Upper lobe of right lung (tissue), 1 donor: ENCODE measurements at regions not wholly inside any gene's neighbourhood (a gene's known extent, or its start where the extent isn't known, plus 50 kb on each side); places are given as distances from the start of the nearest gene placed in this dataset.

Experiments
- ATAC-seq: fragments of 200-7000 bp; cut with Tn5 transposase; one replicate; pipeline ENCODE4 v1.9.1; 2020; ENCODE audit warnings: mild to moderate bottlenecking, moderate library complexity
- DNase-seq: peaks from one replicate; pipeline ENCODE4 v3.0.0-alpha.2; 2020
- H3K27ac ChIP-seq: fragments of 200-600 bp; one replicate; pipeline ENCODE4 v1.8.0; 2022
- H3K27me3 ChIP-seq: fragments of 200-600 bp; one replicate; pipeline ENCODE4 v1.8.0; 2022; ENCODE audit warnings: mild to moderate bottlenecking
- H3K36me3 ChIP-seq: fragments of 200-600 bp; one replicate; pipeline ENCODE4 v1.8.0; 2022
- H3K4me1 ChIP-seq: fragments of 200-600 bp; one replicate; pipeline ENCODE4 v1.8.0; 2022
- H3K4me3 ChIP-seq: fragments of 200-600 bp; one replicate; pipeline ENCODE4 v1.8.0; 2022; ENCODE audit warnings: mild to moderate bottlenecking
- H3K9me3 ChIP-seq: fragments of 200-600 bp; one replicate; pipeline ENCODE4 v1.8.0; 2022
- intact Hi-C: fragments of 100-400 bp; cut with DNase I; formaldehyde crosslinking; loops from one replicate; pipeline ENCODE4 v1.11.0; 2022
- TF ChIP-seq, protein P1 (sequence below): fragments of 200-600 bp; IDR thresholded peaks from one replicate; pipeline ENCODE4 v1.8.0; 2022; ENCODE audit warnings: antibody characterized with exemption
- donor health status: DM: no; HTN: yes; CAD: no; lungs with severe emphysema.

GRCh38 chr3:34258271-34258998, 460.0 kb downstream of the PDCD6IP start:
- H3K27me3 ChIP-seq: no peaks in the 10 kb centered on the region
- no peak overlapping the region for H3K27ac ChIP-seq
- intact Hi-C loops: no loop called here
- no peaks in the 10 kb centered on the region for H3K36me3 ChIP-seq
- no peak overlapping the region for H3K4me3 ChIP-seq
- TF ChIP-seq, protein P1, sequence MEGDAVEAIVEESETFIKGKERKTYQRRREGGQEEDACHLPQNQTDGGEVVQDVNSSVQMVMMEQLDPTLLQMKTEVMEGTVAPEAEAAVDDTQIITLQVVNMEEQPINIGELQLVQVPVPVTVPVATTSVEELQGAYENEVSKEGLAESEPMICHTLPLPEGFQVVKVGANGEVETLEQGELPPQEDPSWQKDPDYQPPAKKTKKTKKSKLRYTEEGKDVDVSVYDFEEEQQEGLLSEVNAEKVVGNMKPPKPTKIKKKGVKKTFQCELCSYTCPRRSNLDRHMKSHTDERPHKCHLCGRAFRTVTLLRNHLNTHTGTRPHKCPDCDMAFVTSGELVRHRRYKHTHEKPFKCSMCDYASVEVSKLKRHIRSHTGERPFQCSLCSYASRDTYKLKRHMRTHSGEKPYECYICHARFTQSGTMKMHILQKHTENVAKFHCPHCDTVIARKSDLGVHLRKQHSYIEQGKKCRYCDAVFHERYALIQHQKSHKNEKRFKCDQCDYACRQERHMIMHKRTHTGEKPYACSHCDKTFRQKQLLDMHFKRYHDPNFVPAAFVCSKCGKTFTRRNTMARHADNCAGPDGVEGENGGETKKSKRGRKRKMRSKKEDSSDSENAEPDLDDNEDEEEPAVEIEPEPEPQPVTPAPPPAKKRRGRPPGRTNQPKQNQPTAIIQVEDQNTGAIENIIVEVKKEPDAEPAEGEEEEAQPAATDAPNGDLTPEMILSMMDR: no peak
- ATAC-seq (no peak), DNase-seq (no peak)
- no peaks in the 10 kb centered on the region for H3K9me3 ChIP-seq
- H3K4me1 ChIP-seq: no peaks in the 10 kb centered on the region

DNA sequence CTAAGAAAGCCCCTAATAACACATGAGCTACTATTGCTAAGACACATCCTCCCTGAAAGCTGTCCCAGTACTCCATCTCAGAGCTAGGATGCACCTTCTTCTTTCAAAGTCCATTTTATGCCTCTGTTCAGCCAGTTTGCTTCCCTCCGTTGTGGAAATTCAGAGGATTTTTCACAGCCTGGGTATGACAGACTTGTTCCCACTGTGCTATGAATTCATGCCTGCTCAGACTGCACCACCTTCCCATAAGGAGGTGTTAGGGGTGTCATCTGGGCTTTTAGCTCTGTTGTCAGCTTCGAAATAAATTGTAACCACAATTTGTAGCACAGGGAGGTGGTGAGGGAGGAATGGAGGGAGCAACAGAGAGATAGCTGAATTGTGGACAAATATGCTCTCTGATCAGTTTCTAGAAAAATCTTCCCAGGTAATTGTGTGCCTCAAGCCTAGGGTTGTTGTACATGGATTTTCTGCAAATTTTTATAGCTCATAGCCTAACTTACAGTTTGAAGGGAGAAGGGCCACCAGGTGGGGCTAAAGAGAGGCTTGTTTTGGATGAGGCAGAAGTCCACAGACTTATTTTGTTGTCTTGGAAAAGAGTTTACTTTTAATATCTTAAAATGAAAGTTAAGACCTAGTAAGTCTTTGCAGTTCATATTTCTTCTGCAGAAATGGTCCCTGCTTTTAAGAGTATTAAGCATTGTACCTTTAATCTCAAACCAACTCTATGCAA, 462.0 kb downstream of the PDCD6IP start:
- intact Hi-C loops: no loop called here
- no peaks in the 10 kb centered on the region for H3K9me3 ChIP-seq
- no peaks in the 10 kb centered on the region for H3K27me3 ChIP-seq
- no peaks in the 10 kb centered on the region for H3K36me3 ChIP-seq
- H3K4me1 ChIP-seq: no peaks in the 10 kb centered on the region
- ATAC-seq (peak; percentile 68), DNase-seq (no peak)
- TF ChIP-seq, protein P1: peak; percentile 61
- H3K4me3 ChIP-seq: no peak overlapping the region
- no peak overlapping the region for H3K27ac ChIP-seq

GRCh38 chr3:34261001-34261385, 462.6 kb downstream of the PDCD6IP start:
- Histone ChIP-seq H3K27ac (no peak overlapping the region), H3K4me1 (no peaks in the 10 kb centered on the region)
- intact Hi-C loops: no loop called here

DNA sequence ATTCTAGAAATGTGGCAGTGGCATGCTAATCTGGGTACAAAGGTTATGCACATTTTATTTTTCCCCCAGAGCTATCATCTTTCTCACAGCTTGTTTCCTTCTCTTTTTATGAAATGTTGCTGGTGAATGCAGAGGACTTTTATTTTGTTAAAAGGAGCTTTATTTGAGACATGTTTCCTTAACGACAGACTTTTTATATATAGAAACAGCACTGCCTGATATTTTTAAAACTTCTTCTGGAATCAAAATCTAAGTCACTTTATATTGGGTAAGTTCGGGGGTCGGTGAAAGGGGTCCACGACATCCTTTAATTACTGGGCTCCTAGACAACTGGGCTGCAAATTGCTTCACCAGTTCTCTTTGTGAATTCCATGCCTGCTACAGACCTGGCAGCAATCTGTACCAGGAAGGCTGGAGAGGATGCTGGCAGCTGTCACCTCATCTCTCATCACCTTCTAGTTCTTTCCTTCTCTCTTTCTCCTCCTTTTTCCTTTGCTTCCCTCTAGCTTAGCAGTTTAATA, 464.7 kb downstream of the PDCD6IP start:
- Histone ChIP-seq H3K27me3 (no peaks in the 10 kb centered on the region), H3K4me3 (no peak overlapping the region), H3K36me3 (no peaks in the 10 kb centered on the region), H3K4me1 (no peaks in the 10 kb centered on the region), H3K27ac (no peak overlapping the region), H3K9me3 (no peaks in the 10 kb centered on the region)
- DNase-seq (no peak), ATAC-seq (no peak)
- TF ChIP-seq, protein P1: no peak
- intact Hi-C loops: no loop called here

More at GRCh38 chr3:34261001-34261385, 462.6 kb downstream of the PDCD6IP start:
- TF ChIP-seq, protein P1: no peak
- ATAC-seq (no peak), DNase-seq (no peak)
- Histone ChIP-seq H3K27me3 (no peaks in the 10 kb centered on the region), H3K9me3 (no peaks in the 10 kb centered on the region), H3K36me3 (no peaks in the 10 kb centered on the region), H3K4me3 (no peak overlapping the region)

- intact Hi-C loops: no loop called here
- ATAC-seq: peak; percentile 27
These were observed 466.1 kb downstream of the PDCD6IP start for GRCh38 chr3:34264337-34265041.

More at GRCh38 chr3:34264337-34265041, 466.1 kb downstream of the PDCD6IP start:
- no peaks in the 10 kb centered on the region for H3K27me3 ChIP-seq
- no peaks in the 10 kb centered on the region for H3K36me3 ChIP-seq
- H3K4me3 ChIP-seq: no peak overlapping the region
- DNase-seq: no peak
- no peaks in the 10 kb centered on the region for H3K4me1 ChIP-seq
- H3K27ac ChIP-seq: no peak overlapping the region
- no peaks in the 10 kb centered on the region for H3K9me3 ChIP-seq
- TF ChIP-seq, protein P1: no peak
